GM12878 (cell line): ENCODE measurements at regions not wholly inside any gene's neighbourhood (a gene's known extent, or its start where the extent isn't known, plus 50 kb on each side); places are given as distances from the start of the nearest gene placed in this dataset.
A peak's percentile ranks its signal among the peaks of the same experiment; 100 is the strongest.

ENCODE experiments used
- ATF2 ChIP-seq: IDR thresholded peaks from 2 replicates; pipeline ENCODE4 v1.6.1; 2012; ENCODE audit warnings: low read length, inconsistent platforms
- CTCF ChIP-seq, 3 experiments: IDR thresholded peaks in 2 of 3; conservative IDR thresholded peaks in 1 of 3; 2 replicates each; pipeline ENCODE4 v1.5.1; 2011; ENCODE audit warnings: low read depth in 3 of 3, low read length in 3 of 3, mild to moderate bottlenecking in 3 of 3, control low read depth in 2 of 3, moderate library complexity in 2 of 3, inconsistent platforms in 1 of 3, mixed read lengths in 1 of 3; ENCODE audit not compliant: control insufficient read depth in 2 of 3, insufficient read depth in 1 of 3; ENCODE audit errors: extremely low read depth in 1 of 3
- EED ChIP-seq: sonication (generic); IDR thresholded peaks from 2 replicates; pipeline ENCODE4 v1.6.1; 2016; ENCODE audit warnings: antibody characterized with exemption, low read depth
- EP300 ChIP-seq, 2 experiments: fragments of 150-350 bp in 1 of 2; IDR thresholded peaks; 2 replicates each; pipeline ENCODE4 v1.6.1; 2011 to 2012; ENCODE audit warnings: low read depth in 2 of 2, low read length in 2 of 2, borderline replicate concordance in 1 of 2, improper control_type of control experiment in 1 of 2, inconsistent platforms in 1 of 2; ENCODE audit not compliant: control insufficient read depth in 1 of 2
- HDAC2 ChIP-seq: fragments of 200-600 bp; sonication (generic); IDR thresholded peaks from 2 replicates; pipeline ENCODE4 v1.6.1; 2017
- IRF5 ChIP-seq: fragments of 450-650 bp; IDR thresholded peaks from 2 replicates; pipeline ENCODE4 v1.6.1; 2017; ENCODE audit warnings: borderline replicate concordance
- MTA3 ChIP-seq: IDR thresholded peaks from 2 replicates; pipeline ENCODE4 v1.6.1; 2012; ENCODE audit warnings: low read length, inconsistent platforms, borderline replicate concordance
- NBN ChIP-seq: fragments of 450-650 bp; IDR thresholded peaks from 2 replicates; pipeline ENCODE4 v1.6.1; 2016
- NFXL1 ChIP-seq: fragments of 450-650 bp; IDR thresholded peaks from 2 replicates; pipeline ENCODE4 v1.6.1; 2017; ENCODE audit warnings: antibody characterized with exemption, mild to moderate bottlenecking, borderline replicate concordance
- NFYA ChIP-seq: IDR thresholded peaks from 2 replicates; pipeline ENCODE4 v1.6.1; 2011; ENCODE audit warnings: low read depth, mild to moderate bottlenecking, low read length, improper control_type of control experiment, borderline replicate concordance
- PBX3 ChIP-seq: IDR thresholded peaks from 2 replicates; pipeline ENCODE4 v1.6.1; 2011; ENCODE audit warnings: mild to moderate bottlenecking, low read depth, low read length, moderate library complexity; ENCODE audit not compliant: insufficient replicate concordance
- RBBP5 ChIP-seq: fragments of 200-600 bp; sonication (generic); conservative IDR thresholded peaks from 2 replicates; pipeline ENCODE4 v1.6.1; 2016
- SMAD5 ChIP-seq: IDR thresholded peaks from 2 replicates; pipeline ENCODE4 v1.6.1; 2016; ENCODE audit warnings: antibody characterized with exemption, low read depth
- SP1 ChIP-seq: IDR thresholded peaks from one replicate; pipeline ENCODE4 v1.6.1; 2011; ENCODE audit warnings: low read depth, low read length
- SREBF2 ChIP-seq: IDR thresholded peaks from 2 replicates; pipeline ENCODE4 v1.6.1; 2012; ENCODE audit warnings: mild to moderate bottlenecking, low read length
- STAT3 ChIP-seq: IDR thresholded peaks from 2 replicates; pipeline ENCODE4 v1.6.1; 2011; ENCODE audit warnings: low read depth, low read length, improper control_type of control experiment
- TAF1 ChIP-seq: IDR thresholded peaks from 2 replicates; pipeline ENCODE4 v1.6.1; 2011; ENCODE audit warnings: mild to moderate bottlenecking, low read depth, low read length, borderline replicate concordance
- TCF7 ChIP-seq: IDR thresholded peaks from 2 replicates; pipeline ENCODE4 v1.6.1; 2014; ENCODE audit warnings: antibody characterized with exemption, borderline replicate concordance
- YBX1 ChIP-seq: fragments of 450-650 bp; IDR thresholded peaks from 2 replicates; pipeline ENCODE4 v1.6.1; 2016; ENCODE audit warnings: antibody characterized with exemption
- YY1 ChIP-seq: IDR thresholded peaks from 2 replicates; pipeline ENCODE4 v1.6.1; 2011; ENCODE audit warnings: low read depth, mild to moderate bottlenecking, low read length
- ZBED1 ChIP-seq: IDR thresholded peaks from 2 replicates; pipeline ENCODE4 v1.6.1; 2016; ENCODE audit warnings: borderline replicate concordance
- ZNF592 ChIP-seq: fragments of 450-650 bp; IDR thresholded peaks from 2 replicates; pipeline ENCODE4 v1.6.1; 2017; ENCODE audit warnings: mild to moderate bottlenecking, moderate library complexity

- TF ChIP-seq CTCF (IDR thresholded peaks at IDR 0.05 in 2 of 3, conservative IDR thresholded peaks at IDR 0.05 in 1 of 3; ENCODE audit: control insufficient read depth in 2 of 3, extremely low read depth in 1 of 3, insufficient read depth in 1 of 3, low read depth in 3 of 3, low read length in 3 of 3) (no peak), ZNF592 (no peak), YBX1 (0 out of 2 replicates have a peak, but pooled peaks have one; percentile 20), NFXL1 (no peak), HDAC2 (no peak), SMAD5 (no peak), MTA3 (peak; percentile 61; the same call in 1 of the 2 replicates), SP1 (peak; percentile 30), SREBF2 (no peak), EP300 (IDR thresholded peaks at IDR 0.05; ENCODE audit: borderline replicate concordance in 1 of 2, control insufficient read depth in 1 of 2, low read depth in 2 of 2, low read length in 2 of 2) (peak; percentile 86 to 88), PBX3 (peak; percentile 30), STAT3 (0 out of 2 replicates have a peak, but pooled peaks have one; percentile 31), IRF5 (no peak), ATF2 (peak; percentile 80; the same call in 1 of the 2 replicates), NBN (no peak), YY1 (no peak), EED (peak; percentile 72), TCF7 (no peak), TAF1 (no peak), NFYA (no peak), RBBP5 (no peak), ZBED1 (no peak)
Observed at GRCh38 chr2:184444217-184444616, 154.1 kb upstream of the ZNF804A start (continued).
